Retinal pigment epithelial cell (primary cell): ENCODE measurements at regions not wholly inside any gene's neighbourhood (a gene's known extent, or its start where the extent isn't known, plus 50 kb on each side); places are given as distances from the start of the nearest gene placed in this dataset.

Experiments used
- DNase-seq: peaks from one replicate; pipeline ENCODE4 v3.0.0-alpha.2; 2010; ENCODE audit warnings: low read depth
- H3K4me3 ChIP-seq: 2 replicates; pipeline ENCODE4 v1.5.1; 2011; ENCODE audit warnings: mild to moderate bottlenecking, low read length, control low read depth, moderate library complexity
- TF ChIP-seq, protein P1 (sequence below): conservative IDR thresholded peaks from 2 replicates; pipeline ENCODE4 v1.5.1; 2011; ENCODE audit warnings: low read depth, low read length, control low read depth, inconsistent platforms

DNA sequence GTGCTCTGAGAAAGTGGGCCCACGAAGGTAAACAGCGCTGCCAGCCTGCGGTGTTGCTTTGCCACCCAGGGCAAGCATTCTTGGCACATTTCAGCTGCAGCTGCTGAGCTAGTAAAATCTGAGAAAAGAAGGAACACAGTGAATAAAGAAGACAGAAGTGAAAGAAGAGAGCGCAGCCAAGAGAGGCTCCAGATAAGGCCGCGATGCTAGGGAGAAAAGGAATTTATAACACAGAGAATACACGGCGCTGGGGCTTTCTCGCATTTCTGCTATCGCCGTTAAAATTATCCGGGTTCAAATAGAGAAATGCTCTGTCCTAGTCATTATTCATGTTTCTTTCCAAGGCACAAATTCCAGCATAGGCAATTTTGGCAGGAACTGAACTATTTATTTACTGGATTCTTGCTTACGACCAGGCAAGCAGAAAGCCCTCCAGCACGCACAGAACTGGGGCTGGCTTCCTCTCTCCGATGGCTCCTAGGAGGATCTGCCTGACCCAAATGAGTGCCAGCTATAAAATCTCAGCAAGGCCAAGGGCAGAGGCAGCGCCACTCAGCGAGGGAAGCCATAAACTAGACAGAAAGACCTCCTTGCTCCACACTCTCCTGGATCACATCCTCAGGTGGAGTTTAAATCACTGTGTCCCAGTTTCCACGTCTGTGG is 111.2 kb downstream of the ATPSCKMT start:
- TF ChIP-seq, protein P1, sequence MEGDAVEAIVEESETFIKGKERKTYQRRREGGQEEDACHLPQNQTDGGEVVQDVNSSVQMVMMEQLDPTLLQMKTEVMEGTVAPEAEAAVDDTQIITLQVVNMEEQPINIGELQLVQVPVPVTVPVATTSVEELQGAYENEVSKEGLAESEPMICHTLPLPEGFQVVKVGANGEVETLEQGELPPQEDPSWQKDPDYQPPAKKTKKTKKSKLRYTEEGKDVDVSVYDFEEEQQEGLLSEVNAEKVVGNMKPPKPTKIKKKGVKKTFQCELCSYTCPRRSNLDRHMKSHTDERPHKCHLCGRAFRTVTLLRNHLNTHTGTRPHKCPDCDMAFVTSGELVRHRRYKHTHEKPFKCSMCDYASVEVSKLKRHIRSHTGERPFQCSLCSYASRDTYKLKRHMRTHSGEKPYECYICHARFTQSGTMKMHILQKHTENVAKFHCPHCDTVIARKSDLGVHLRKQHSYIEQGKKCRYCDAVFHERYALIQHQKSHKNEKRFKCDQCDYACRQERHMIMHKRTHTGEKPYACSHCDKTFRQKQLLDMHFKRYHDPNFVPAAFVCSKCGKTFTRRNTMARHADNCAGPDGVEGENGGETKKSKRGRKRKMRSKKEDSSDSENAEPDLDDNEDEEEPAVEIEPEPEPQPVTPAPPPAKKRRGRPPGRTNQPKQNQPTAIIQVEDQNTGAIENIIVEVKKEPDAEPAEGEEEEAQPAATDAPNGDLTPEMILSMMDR, result no peak
- no peak overlapping the region for H3K4me3 ChIP-seq

DNA sequence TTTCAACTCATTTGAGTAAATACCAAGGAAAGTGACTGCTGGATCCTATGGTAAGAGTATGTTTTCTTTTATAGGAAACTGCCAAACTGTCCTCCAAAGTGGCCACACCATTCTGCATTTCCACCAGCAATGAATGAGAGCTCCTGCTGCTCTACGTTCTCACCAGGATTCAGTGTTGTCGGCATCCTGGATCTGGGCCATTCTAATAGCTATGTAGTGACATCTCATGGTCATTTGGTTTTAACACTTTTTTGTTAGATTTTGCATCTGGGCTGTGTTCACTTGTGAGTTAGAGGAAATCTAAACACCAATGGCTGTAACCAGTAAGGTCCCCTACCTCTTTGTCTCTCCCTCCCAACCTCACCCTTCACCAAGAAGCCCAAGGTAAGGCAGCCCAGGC is 115.9 kb downstream of the ATPSCKMT start:
- TF ChIP-seq, protein P1, result no peak
- H3K4me3 ChIP-seq, result no peak overlapping the region
- DNase-seq, result no peak

More for the DNA sequence above, 111.2 kb downstream of the ATPSCKMT start:
- DNase-seq, result no peak

DNA sequence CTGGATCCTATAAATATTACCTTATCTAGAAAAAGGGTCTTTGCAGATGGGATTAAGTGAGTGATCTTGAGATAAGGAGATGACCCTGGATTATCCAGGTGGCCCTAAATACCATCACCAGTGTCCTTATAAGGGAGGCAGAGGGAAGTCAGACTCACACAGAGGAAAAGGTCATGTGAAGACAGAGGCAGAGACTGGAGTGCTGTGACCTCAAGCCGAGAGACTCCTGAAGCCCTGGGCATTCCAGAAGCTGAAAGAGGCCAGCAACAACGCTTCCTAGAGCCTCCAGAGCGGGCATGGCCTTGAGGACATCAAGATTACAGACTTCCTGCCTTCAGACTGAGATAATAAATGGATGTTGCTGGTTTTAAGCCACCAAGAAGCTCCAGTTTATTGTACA is 118.8 kb downstream of the ATPSCKMT start:
- TF ChIP-seq, protein P1, result no peak
- no peak for DNase-seq
- H3K4me3 ChIP-seq, result no peak overlapping the region

DNA sequence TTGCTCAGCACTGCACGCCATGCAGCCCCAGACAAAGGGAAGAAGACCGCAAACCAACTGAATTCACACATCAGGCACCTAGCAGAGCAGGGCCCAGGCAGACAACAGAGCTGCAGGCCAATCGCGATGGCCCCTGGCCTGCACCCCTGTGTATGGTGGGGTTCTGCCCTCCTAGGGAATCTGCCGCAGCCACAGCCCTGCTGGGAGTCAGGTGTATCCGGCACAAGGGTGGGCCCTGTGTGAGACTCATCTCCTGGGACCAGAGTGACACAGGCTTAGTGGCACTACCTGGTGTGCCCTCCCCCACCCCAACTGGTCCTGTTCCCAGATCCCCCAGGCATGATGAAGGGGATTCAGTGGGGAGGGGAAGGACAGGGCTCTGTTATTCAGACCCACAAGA is 122.8 kb downstream of the ATPSCKMT start:
- H3K4me3 ChIP-seq, result no peak overlapping the region
- TF ChIP-seq, protein P1, result no peak

DNA sequence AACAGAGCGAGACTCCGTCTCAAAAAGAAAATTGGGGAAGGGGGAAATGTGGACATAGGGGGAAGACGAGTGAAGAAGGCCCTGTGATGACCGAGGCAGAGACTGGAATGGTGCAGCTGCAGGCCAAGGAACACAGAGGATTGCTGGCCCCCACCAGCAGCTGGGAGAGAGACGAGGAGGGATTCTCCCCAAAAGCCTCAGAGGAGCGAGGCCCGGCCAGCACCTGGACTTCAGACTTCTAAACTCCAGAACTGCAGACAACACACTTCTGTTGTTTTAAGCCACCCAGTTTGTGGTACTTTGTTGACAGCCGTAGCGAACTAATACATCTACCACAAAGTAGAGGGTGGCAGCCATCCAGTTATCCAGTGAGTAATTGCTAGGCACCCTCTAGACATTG is 124.6 kb downstream of the ATPSCKMT start:
- DNase-seq, result no peak
- TF ChIP-seq, protein P1, result no peak
- no peak overlapping the region for H3K4me3 ChIP-seq

More for the DNA sequence above, 122.8 kb downstream of the ATPSCKMT start:
- no peak for DNase-seq

DNA sequence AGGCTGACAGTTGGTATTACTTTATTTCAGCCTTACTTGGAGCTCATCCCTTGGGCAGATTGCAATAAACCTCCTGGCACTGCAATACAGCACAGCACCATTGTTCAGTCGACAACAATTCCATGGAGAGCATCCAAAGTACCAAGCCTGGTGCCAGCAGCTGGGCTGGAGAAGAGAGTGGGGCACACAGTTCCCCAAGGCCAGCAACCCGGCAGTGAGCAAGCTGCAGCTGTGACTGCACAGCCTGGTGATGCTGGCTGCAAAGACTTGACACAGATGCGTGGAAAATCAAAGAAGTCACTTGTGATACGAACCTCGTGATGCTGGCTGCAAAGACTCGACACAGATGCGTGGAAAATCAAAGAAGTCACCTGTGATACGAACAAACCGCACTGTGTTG is 125.4 kb downstream of the ATPSCKMT start:
- TF ChIP-seq, protein P1, result no peak
- no peak overlapping the region for H3K4me3 ChIP-seq
- no peak for DNase-seq

DNA sequence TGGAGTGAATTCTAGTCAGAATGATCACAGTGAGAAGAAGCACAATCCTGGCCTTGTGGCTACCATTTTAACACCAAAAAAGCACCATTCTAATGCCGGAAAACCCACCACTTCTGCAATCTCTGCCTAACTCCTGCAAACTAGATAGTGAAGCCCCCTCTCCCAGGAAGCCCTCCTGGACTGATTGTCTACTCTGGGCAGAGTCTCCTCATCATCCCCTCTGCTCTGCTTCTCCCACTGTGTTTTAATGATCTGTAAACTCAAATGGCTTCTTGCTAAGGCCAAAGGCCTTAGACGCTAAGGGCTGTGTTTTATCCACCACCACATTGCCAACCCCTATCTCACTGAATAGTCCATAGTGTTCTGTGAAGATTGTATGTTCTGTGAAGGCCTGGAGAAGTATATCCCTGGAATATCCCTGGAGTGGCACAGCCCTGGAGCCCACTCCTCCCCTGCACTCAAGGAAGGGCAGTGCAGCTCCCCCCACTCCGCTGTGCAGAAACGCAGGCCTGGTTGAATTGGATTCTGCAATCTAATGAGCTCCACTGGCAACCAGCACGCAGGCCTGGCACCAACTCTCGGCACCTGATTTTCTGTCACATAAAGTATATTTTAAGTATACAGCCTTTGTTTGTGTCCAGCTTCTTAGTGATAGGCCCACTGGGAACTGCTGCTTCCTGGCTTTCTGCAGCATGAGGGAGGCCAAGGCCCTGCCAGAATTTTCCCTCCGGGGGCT is 126.3 kb downstream of the ATPSCKMT start:
- TF ChIP-seq, protein P1, result no peak
- no peak for DNase-seq
- H3K4me3 ChIP-seq, result no peak overlapping the region
